Pulmonary artery endothelial cell (primary cell): ENCODE measurements at regions not wholly inside any gene's neighbourhood (a gene's known extent, or its start where the extent isn't known, plus 50 kb on each side); places are given as distances from the start of the nearest gene placed in this dataset.
A peak's percentile ranks its signal among the peaks of the same experiment; 100 is the strongest.

Source experiments
- DNase-seq: peaks from one replicate; pipeline ENCODE4 v3.0.0-alpha.2; 2011; ENCODE audit warnings: low read depth, low spot score

GRCh38 chr6:22457996-22458395 is 111.4 kb upstream of the HDGFL1 start:
- DNase-seq = no peak

- no peak for DNase-seq
These were observed 102.6 kb upstream of the HDGFL1 start for GRCh38 chr6:22466665-22467245.

- no peak for DNase-seq
These were observed 101.7 kb upstream of the HDGFL1 start for GRCh38 chr6:22467645-22468044.

GRCh38 chr6:22468256-22468965 is 101.0 kb upstream of the HDGFL1 start:
- no peak for DNase-seq

GRCh38 chr6:22470454-22471131 is 98.8 kb upstream of the HDGFL1 start:
- DNase-seq = no peak

GRCh38 chr6:22471132-22471690 is 98.2 kb upstream of the HDGFL1 start:
- peak; percentile 71 for DNase-seq

GRCh38 chr6:22471746-22472145 is 97.6 kb upstream of the HDGFL1 start:
- no peak for DNase-seq

GRCh38 chr6:22473991-22474682 is 95.2 kb upstream of the HDGFL1 start:
- no peak for DNase-seq

GRCh38 chr6:22476811-22477390 is 92.5 kb upstream of the HDGFL1 start:
- no peak for DNase-seq

GRCh38 chr6:22497276-22497675 is 72.1 kb upstream of the HDGFL1 start:
- DNase-seq = no peak

- DNase-seq = no peak
These were observed 69.6 kb upstream of the HDGFL1 start for GRCh38 chr6:22499815-22500214.

- DNase-seq = no peak
These were observed 62.9 kb upstream of the HDGFL1 start for GRCh38 chr6:22506496-22506895.

GRCh38 chr6:22512686-22513427 is 56.5 kb upstream of the HDGFL1 start:
- DNase-seq = no peak

GRCh38 chr6:22513667-22514066 is 55.7 kb upstream of the HDGFL1 start:
- DNase-seq = no peak

- no peak for DNase-seq
These were observed 50.1 kb upstream of the HDGFL1 start for GRCh38 chr6:22519237-22519636.
